Breast epithelium (tissue), 4 donors: ENCODE measurements at regions not wholly inside any gene's neighbourhood (a gene's known extent, or its start where the extent isn't known, plus 50 kb on each side); places are given as distances from the start of the nearest gene placed in this dataset.

Source experiments
- DNase-seq, 2 donors: peaks; one replicate each; pipeline ENCODE4 v3.0.0-alpha.2; 2019; ENCODE audit warnings: low spot score in 2 of 2
- H3K27ac ChIP-seq, 2 donors: fragments of 200-600 bp; sonication (generic) in 1 of 2; one replicate each; pipeline ENCODE4 v1.5.1; 2016 to 2019; ENCODE audit warnings: mild to moderate bottlenecking in 1 of 2
- H3K27me3 ChIP-seq, 2 donors: fragments of 200-600 bp; sonication (generic) in 1 of 2; one replicate each; pipeline versions ENCODE4 v1.5.1 to v1.6.0; 2017 to 2019; ENCODE audit warnings: control low read depth in 1 of 2, mild to moderate bottlenecking in 1 of 2
- H3K36me3 ChIP-seq: fragments of 200-600 bp; one replicate; pipeline ENCODE4 v1.5.1; 2019
- H3K4me1 ChIP-seq, 2 donors: fragments of 200-600 bp; sonication (generic); one replicate each; pipeline ENCODE4 v1.5.1; 2016 to 2019; ENCODE audit warnings: control low read depth in 1 of 2
- H3K4me3 ChIP-seq, 3 donors: fragments of 200-600 bp; sonication (generic); 1 replicate in 2 of 3; 2 replicates in 1 of 3; pipeline ENCODE4 v1.5.1; 2016 to 2019; ENCODE audit warnings: mild to moderate bottlenecking in 3 of 3, moderate library complexity in 2 of 3
- H3K9me3 ChIP-seq, 2 donors: fragments of 200-600 bp; sonication (generic) in 1 of 2; one replicate each; pipeline ENCODE4 v1.5.1; 2016 to 2019; ENCODE audit warnings: control low read depth in 1 of 2
- CTCF ChIP-seq, 3 donors: fragments of 450-650 bp; IDR thresholded peaks; one replicate each; pipeline ENCODE4 v1.5.1; 2016 to 2017; ENCODE audit warnings: antibody characterized with exemption in 3 of 3, mild to moderate bottlenecking in 3 of 3, moderate library complexity in 3 of 3
- POLR2A ChIP-seq: fragments of 450-650 bp; IDR thresholded peaks from one replicate; pipeline ENCODE4 v1.6.1; 2016; ENCODE audit warnings: antibody characterized with exemption, mild to moderate bottlenecking, moderate library complexity
- POLR2AphosphoS5 ChIP-seq, 3 donors: sonication (generic); formaldehyde crosslinking; IDR thresholded peaks; one replicate each; pipeline ENCODE4 v1.6.1; 2017; ENCODE audit warnings: antibody characterized with exemption in 3 of 3
- intact Hi-C: fragments of 100-400 bp; cut with DNase I; formaldehyde crosslinking; loops from one replicate; pipeline ENCODE4 v1.15.1; 2023; ENCODE audit warnings: low total_unique reads

DNA sequence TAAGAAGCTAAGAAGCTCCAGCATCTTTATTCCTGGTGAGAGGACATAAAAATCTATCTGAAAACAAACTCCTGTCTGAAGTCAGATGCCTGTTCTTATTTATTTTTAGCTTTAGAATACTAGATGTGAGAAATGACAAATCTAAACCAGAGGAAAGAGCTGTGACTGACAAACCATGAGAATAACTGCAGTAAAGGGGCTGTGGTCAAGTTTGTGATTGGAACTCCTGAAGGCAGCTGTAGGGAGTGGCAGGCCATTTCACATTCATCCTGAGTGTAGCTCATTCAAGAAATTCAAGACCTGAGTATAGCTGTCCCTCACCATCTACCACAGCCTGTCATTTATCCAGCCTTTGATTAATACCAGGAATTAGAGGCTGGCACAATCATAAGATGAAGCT is 718.8 kb downstream of the BRINP1 start:
- peaks cover 0 to 9% of the 10 kb centered on the region in 2 donors for H3K9me3 ChIP-seq
- H3K36me3 ChIP-seq = no peaks in the 10 kb centered on the region
- no peak overlapping the region for H3K4me3 ChIP-seq
- TF ChIP-seq POLR2A (no peak), POLR2AphosphoS5 (IDR thresholded peaks at IDR 0.05) (no peak), CTCF (IDR thresholded peaks at IDR 0.05) (no peak)
- H3K27me3 ChIP-seq = no peaks in the 10 kb centered on the region
- H3K4me1 ChIP-seq = no peaks in the 10 kb centered on the region
- DNase-seq = no peak
- intact Hi-C loops = no loop called here
- no peak overlapping the region for H3K27ac ChIP-seq

DNA sequence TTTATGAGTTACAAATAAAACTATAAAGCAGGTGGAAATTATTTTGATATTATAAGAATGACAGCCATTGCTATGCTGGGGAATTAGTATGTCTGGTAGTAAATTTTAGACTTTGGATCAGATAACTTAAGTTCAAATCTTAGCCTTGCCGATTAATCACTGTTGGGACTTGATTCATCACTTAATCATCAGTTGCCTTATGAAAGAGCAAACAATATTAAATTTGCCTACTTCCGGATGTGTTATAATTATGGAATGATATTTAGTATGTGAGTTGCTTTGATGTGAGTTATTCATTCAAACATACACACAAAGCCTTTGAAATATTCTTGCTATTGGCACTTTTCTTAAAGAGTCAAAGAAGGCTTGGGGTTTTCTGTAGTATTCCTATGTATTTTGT is 717.7 kb downstream of the BRINP1 start:
- intact Hi-C loops = no loop called here
- DNase-seq = no peak
- H3K36me3 ChIP-seq = no peaks in the 10 kb centered on the region
- no peak for TF ChIP-seq POLR2A
- TF ChIP-seq CTCF (IDR thresholded peaks at IDR 0.05) = no peak
- TF ChIP-seq POLR2AphosphoS5 (IDR thresholded peaks at IDR 0.05) = no peak
- no peaks in the 10 kb centered on the region for H3K4me1 ChIP-seq
- H3K27ac ChIP-seq = no peak overlapping the region
- H3K4me3 ChIP-seq = no peak overlapping the region
- no peaks in the 10 kb centered on the region for H3K27me3 ChIP-seq
- H3K9me3 ChIP-seq = peaks cover 0 to 1% of the 10 kb centered on the region in 2 donors

DNA sequence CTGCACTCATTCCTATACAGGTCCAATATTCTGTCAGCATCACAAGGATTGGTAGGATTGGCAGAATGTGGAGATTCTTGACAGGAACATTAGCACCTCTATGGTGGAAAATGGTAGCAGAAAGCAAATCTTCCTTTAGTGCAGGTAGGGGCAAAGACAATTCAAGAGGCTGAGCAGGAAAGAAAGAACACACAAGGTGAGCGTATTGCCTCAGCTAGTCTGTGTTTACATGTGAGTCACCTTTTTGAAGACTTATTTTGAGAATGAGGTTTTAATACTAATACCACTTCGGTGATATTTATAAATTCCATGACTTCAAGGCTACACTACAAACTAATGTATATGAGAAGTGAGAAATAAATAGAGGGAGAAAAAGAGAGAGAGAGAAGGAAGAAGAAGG is 717.0 kb downstream of the BRINP1 start:
- intact Hi-C loops = no loop called here
- H3K9me3 ChIP-seq = no peaks in the 10 kb centered on the region
- no peaks in the 10 kb centered on the region for H3K4me1 ChIP-seq
- no peak overlapping the region for H3K4me3 ChIP-seq
- no peaks in the 10 kb centered on the region for H3K27me3 ChIP-seq
- H3K36me3 ChIP-seq = no peaks in the 10 kb centered on the region
- no peak for DNase-seq
- H3K27ac ChIP-seq = no peak overlapping the region
- TF ChIP-seq POLR2AphosphoS5 (IDR thresholded peaks at IDR 0.05) (no peak), POLR2A (no peak), CTCF (IDR thresholded peaks at IDR 0.05) (no peak)

DNA sequence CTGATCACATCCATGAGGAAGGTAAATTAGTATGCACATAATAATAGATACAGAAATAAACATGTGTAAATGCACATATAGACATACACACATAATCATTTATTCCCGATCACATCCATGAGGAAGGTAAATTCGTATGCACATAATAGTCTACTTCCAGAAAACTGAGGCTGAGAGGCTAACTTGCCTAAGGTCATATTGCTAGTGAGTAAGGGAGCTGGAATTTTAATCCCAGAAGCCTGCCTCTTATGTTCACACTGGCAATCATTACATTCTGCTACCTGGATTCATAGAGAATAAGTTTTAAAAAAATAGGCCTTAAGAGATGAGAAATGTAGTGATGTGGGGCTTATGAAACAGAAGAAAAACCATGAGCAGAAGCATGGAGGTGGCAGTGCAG is 716.3 kb downstream of the BRINP1 start:
- Histone ChIP-seq H3K9me3 (no peaks in the 10 kb centered on the region), H3K27ac (no peak overlapping the region), H3K36me3 (no peaks in the 10 kb centered on the region), H3K27me3 (no peaks in the 10 kb centered on the region), H3K4me3 (no peak overlapping the region), H3K4me1 (no peaks in the 10 kb centered on the region)
- intact Hi-C loops = no loop called here
- DNase-seq = no peak
- no peak for TF ChIP-seq CTCF (IDR thresholded peaks at IDR 0.05)
- no peak for TF ChIP-seq POLR2A
- no peak for TF ChIP-seq POLR2AphosphoS5 (IDR thresholded peaks at IDR 0.05)

- intact Hi-C loops = no loop called here
- no peak overlapping the region for H3K27ac ChIP-seq
- H3K9me3 ChIP-seq = no peaks in the 10 kb centered on the region
- no peak overlapping the region for H3K4me3 ChIP-seq
- H3K36me3 ChIP-seq = no peaks in the 10 kb centered on the region
- TF ChIP-seq POLR2A (no peak), POLR2AphosphoS5 (IDR thresholded peaks at IDR 0.05) (no peak), CTCF (IDR thresholded peaks at IDR 0.05) (no peak)
- no peaks in the 10 kb centered on the region for H3K27me3 ChIP-seq
- DNase-seq = no peak
- no peaks in the 10 kb centered on the region for H3K4me1 ChIP-seq
These were observed 710.2 kb downstream of the BRINP1 start for GRCh38 chr9:118659011-118659410.
